ENCODE measurements at regions not wholly inside any gene's neighbourhood (a gene's known extent, or its start where the extent isn't known, plus 50 kb on each side); places are given as distances from the start of the nearest gene placed in this dataset.

GRCh38 chr5:93158841-93159240, 422.2 kb downstream of the NR2F1-AS1 start:
- no peak for DNase-seq

GRCh38 chr5:93156566-93156965, 424.5 kb downstream of the NR2F1-AS1 start:
- DNase-seq, result no peak

- no peak for DNase-seq
Measured at GRCh38 chr5:93154535-93154934, 426.5 kb downstream of the NR2F1-AS1 start.

GRCh38 chr5:93153461-93153860, 427.6 kb downstream of the NR2F1-AS1 start:
- DNase-seq, result no peak

- no peak for DNase-seq
Measured at GRCh38 chr5:93151896-93152295, 429.1 kb downstream of the NR2F1-AS1 start.

GRCh38 chr5:93151121-93151520, 429.9 kb downstream of the NR2F1-AS1 start:
- no peak for DNase-seq

- no peak for DNase-seq
Measured at GRCh38 chr5:93150311-93151012, 430.6 kb downstream of the NR2F1-AS1 start.

- no peak for DNase-seq
Measured at GRCh38 chr5:93145767-93146166, 435.3 kb downstream of the NR2F1-AS1 start.

GRCh38 chr5:93145019-93145418, 436.0 kb downstream of the NR2F1-AS1 start:
- no peak for DNase-seq

- no peak for DNase-seq
Measured at GRCh38 chr5:93141969-93142368, 439.1 kb downstream of the NR2F1-AS1 start.

- no peak for DNase-seq
Measured at GRCh38 chr5:93130624-93131490, 450.2 kb downstream of the NR2F1-AS1 start.

- no peak for DNase-seq
Measured at GRCh38 chr5:93126634-93127033, 454.4 kb downstream of the NR2F1-AS1 start.

- no peak for DNase-seq
Measured at GRCh38 chr5:93123127-93123526, 457.9 kb downstream of the NR2F1-AS1 start.

- DNase-seq, result no peak
Measured at GRCh38 chr5:93122446-93122845, 458.6 kb downstream of the NR2F1-AS1 start.

- DNase-seq, result no peak
Measured at GRCh38 chr5:93120771-93121170, 460.2 kb downstream of the NR2F1-AS1 start.

- no peak for DNase-seq
Measured at GRCh38 chr5:93120051-93120450, 461.0 kb downstream of the NR2F1-AS1 start.

GRCh38 chr5:93117751-93118531, 463.1 kb downstream of the NR2F1-AS1 start:
- DNase-seq, result no peak

- DNase-seq, result no peak
Measured at GRCh38 chr5:93107805-93108520, 473.1 kb downstream of the NR2F1-AS1 start.

GRCh38 chr5:93107141-93107540, 473.9 kb downstream of the NR2F1-AS1 start:
- DNase-seq, result no peak

- DNase-seq, result no peak
Measured at GRCh38 chr5:93101661-93102060, 479.4 kb downstream of the NR2F1-AS1 start.

GRCh38 chr5:93100976-93101375, 480.0 kb downstream of the NR2F1-AS1 start:
- DNase-seq, result no peak

GRCh38 chr5:93100428-93100827, 480.6 kb downstream of the NR2F1-AS1 start:
- no peak for DNase-seq

GRCh38 chr5:93099902-93100347, 481.1 kb downstream of the NR2F1-AS1 start:
- DNase-seq, result no peak
